ENCODE measurements at regions not wholly inside any gene's neighbourhood (a gene's known extent, or its start where the extent isn't known, plus 50 kb on each side); places are given as distances from the start of the nearest gene placed in this dataset.
A peak's percentile ranks its signal among the peaks of the same experiment; 100 is the strongest.

GRCh38 chr10:130543794-130544193, 407.6 kb downstream of the GLRX3 start:
- Histone ChIP-seq H2AK9ac (replicated peaks; ENCODE audit: low read depth, low read length, poor library complexity) (no peak overlapping the region), H3K36me3 (ENCODE audit: control insufficient read depth, insufficient read depth, low read length) (no peaks in the 10 kb centered on the region), H2BK20ac (ENCODE audit: low read depth, low read length) (no peak overlapping the region), H3K23ac (ENCODE audit: low read depth, low read length) (no peak overlapping the region), H2AK5ac (ENCODE audit: low read depth, low read length) (no peak overlapping the region), H2BK15ac (ENCODE audit: low read depth, low read length) (no peak overlapping the region), H3K4me3 (ENCODE audit: insufficient read depth, low read depth, low read length) (no peak overlapping the region), H3K9ac (ENCODE audit: low read depth, low read length) (no peak overlapping the region), H3K27me3 (ENCODE audit: control insufficient read depth, insufficient read depth, low read length) (no peaks in the 10 kb centered on the region), H3K18ac (ENCODE audit: low read depth, low read length) (no peak overlapping the region), H3K14ac (replicated peaks; ENCODE audit: low read depth, low read length) (no peak overlapping the region), H4K91ac (ENCODE audit: insufficient read depth, low read depth, low read length) (no peak overlapping the region), H3K56ac (ENCODE audit: extremely low read depth, insufficient read depth, low read length) (no peak overlapping the region), H3K79me1 (ENCODE audit: low read depth in 1 of 2, low read length in 2 of 2) (no peaks in the 10 kb centered on the region), H2AFZ (replicated peaks; ENCODE audit: low read length, poor library complexity) (no peak overlapping the region), H3K9me3 (ENCODE audit: control insufficient read depth, insufficient read depth, low read length) (peaks cover 34% of the 10 kb centered on the region), H4K5ac (ENCODE audit: low read depth, low read length) (no peak overlapping the region), H3K4me2 (ENCODE audit: low read depth, low read length) (no peak overlapping the region), H4K8ac (ENCODE audit: low read depth in 2 of 2, low read length in 2 of 2) (no peak overlapping the region), H2BK5ac (ENCODE audit: low read depth, low read length, poor library complexity, severe bottlenecking) (no peak overlapping the region), H2BK120ac (ENCODE audit: low read depth, low read length) (no peak overlapping the region), H3K9me1 (ENCODE audit: insufficient read depth, low read length) (no peaks in the 10 kb centered on the region), H3K27ac (ENCODE audit: insufficient read depth, low read length) (no peak overlapping the region), H4K20me1 (ENCODE audit: insufficient read depth, low read length) (no peaks in the 10 kb centered on the region), H3K4me1 (ENCODE audit: control insufficient read depth, insufficient read depth, low read length) (no peaks in the 10 kb centered on the region), H3K4ac (ENCODE audit: low read depth, low read length) (no peak overlapping the region)
- ChIA-PET CTCF (no interaction called here), POLR2A (ENCODE audit: unreplicated experiment) (no interaction called here)
- dilution Hi-C loops (cut with HindIII; ENCODE audit: low sequenced_read_pairs, unreplicated experiment), result no loop called here
- in situ Hi-C loops (cut with MboI; ENCODE audit: low sequenced_read_pairs), result no loop called here
- 62% methylated on average over 3 of the region's 7 CpGs; no CpG with 5 or more reads in 1 of the 2 experiments for WGBS, 2 experiments (ENCODE audit: extremely low coverage in 2 of 2, insufficient read length in 1 of 2)
- ATAC-seq (ENCODE audit: low read depth) (no peak), DNase-seq (no peak)
- BruUV-seq (replicated peaks), result no TSS peak
- TF ChIP-seq MAFK (IDR thresholded peaks at IDR 0.05; ENCODE audit: low read depth, low read length) (peak; percentile 64), RFX5 (IDR thresholded peaks at IDR 0.05; ENCODE audit: low read depth, low read length) (no peak), POLR2A (IDR thresholded peaks at IDR 0.05; ENCODE audit: low read depth, low read length) (no peak), NFE2L2 (IDR thresholded peaks at IDR 0.05; ENCODE audit: low read depth, low read length) (no peak), ELK1 (IDR thresholded peaks at IDR 0.05; ENCODE audit: borderline replicate concordance, low read depth, low read length) (no peak), RCOR1 (IDR thresholded peaks at IDR 0.05; ENCODE audit: insufficient replicate concordance, low read length) (no peak)
- intact Hi-C loops (cut with micrococcal nuclease), result no loop called here
